DMS53 treated with DMSO at 0.1 percent for 48 hours (cell line): ENCODE measurements at regions not wholly inside any gene's neighbourhood (a gene's known extent, or its start where the extent isn't known, plus 50 kb on each side); places are given as distances from the start of the nearest gene placed in this dataset.
A peak's percentile ranks its signal among the peaks of the same experiment; 100 is the strongest.
"Not testable (repeated sequence)": the region's sequence is repeated elsewhere in the genome, so short reads cannot be mapped to it uniquely, and the experiment has no call there.

Experiments
- DNase-seq: peaks from one replicate; lab custom pipeline; 2025; ENCODE audit not compliant: unreplicated experiment; lab: John Stamatoyannopoulos, UW

- peak; percentile 51 for DNase-seq
Measured at GRCh38 chr12:5096241-5096924, 52.7 kb downstream of the KCNA5 start.

GRCh38 chr12:5097786-5098185 lies 54.1 kb downstream of the KCNA5 start:
- no peak for DNase-seq

- no peak for DNase-seq
Measured at GRCh38 chr12:5099136-5099535, 55.5 kb downstream of the KCNA5 start.

DNA sequence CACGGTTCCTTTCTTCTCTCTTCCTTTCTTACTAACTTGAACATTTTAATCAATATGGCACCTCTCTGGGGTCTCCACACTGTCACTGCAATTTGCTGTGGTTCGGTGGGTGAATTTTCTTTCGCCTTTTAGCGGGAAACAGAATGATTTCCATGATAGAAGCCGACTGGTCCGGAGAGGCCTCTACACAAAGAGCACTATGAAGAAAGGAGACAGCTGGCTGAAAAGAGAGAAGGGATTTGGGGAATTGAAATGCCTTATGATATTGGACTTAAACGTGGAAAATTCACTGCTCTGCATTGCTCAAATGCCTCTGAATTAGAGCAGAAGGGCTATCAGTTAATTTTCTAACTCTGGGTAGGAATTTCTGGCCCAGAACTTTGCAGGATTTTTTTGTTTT lies 55.9 kb downstream of the KCNA5 start:
- no peak for DNase-seq

- DNase-seq = no peak
Measured at GRCh38 chr12:5101686-5102085, 58.0 kb downstream of the KCNA5 start.

DNA sequence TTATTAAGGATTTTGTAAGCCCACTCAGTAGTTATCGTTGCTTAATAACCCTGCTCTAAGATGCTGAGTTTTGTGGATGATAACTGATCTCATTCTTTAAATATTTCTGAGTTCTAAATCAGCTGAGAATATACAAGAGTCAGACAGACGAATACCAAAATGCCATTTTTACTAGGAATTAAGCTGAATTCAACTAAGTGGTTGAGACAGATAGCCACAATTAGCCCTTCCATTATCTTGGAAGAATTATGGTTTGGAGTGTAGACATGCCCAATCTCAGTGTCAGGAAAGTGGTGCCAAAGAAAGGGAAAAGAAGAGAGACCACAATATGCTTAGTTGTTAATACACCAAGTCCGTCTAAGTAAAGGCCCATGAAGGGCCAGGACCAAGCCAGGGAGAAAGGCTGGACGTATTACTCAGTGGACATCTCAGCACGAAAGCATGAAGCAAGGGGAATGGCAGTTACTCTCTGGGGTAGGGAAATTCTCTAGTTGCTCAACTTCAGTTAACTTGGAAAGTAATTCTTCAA lies 58.6 kb downstream of the KCNA5 start:
- DNase-seq = no peak

DNA sequence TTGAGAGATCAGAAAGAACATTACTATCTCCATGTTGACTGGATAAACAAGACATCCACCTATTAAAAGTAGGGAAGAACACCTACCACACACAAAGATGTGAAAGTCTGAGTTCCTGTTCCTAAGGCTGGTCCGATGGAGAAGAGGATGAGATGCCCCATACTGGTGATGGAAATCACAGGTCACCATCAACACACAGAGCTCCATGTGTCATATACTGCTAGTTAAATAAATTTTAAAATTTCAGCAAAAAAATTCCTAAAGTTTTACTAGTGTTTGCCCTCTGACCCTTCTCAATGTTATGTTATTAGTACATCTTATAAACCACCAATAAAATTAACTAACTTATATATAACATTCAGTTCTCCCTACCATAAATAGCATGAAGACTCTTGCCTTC lies 59.1 kb downstream of the KCNA5 start:
- no peak for DNase-seq

- DNase-seq = no peak
Measured at GRCh38 chr12:5110345-5110744, 66.7 kb downstream of the KCNA5 start.

DNA sequence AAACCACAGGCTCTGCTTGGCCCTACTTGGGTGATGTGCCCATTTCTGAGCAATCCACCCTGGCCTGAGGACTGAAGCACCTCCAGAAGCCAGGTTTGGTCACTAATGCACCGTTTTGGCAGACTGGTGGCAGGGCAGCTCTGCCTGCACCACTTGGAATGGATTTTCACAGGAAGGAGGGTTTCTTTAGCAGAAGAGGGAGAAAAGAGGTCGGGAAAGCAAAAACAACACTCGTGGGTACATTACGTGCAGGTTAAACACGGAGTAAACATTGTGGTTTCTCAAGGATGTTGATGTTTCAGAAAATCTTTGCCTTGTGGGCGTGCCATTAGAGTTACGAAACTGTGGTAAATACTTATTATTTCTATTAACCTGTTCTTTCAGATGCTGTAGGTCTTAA lies 70.8 kb downstream of the KCNA5 start:
- DNase-seq = no peak

GRCh38 chr12:5121784-5122183 lies 78.1 kb downstream of the KCNA5 start:
- DNase-seq = not testable (repeated sequence)

DNA sequence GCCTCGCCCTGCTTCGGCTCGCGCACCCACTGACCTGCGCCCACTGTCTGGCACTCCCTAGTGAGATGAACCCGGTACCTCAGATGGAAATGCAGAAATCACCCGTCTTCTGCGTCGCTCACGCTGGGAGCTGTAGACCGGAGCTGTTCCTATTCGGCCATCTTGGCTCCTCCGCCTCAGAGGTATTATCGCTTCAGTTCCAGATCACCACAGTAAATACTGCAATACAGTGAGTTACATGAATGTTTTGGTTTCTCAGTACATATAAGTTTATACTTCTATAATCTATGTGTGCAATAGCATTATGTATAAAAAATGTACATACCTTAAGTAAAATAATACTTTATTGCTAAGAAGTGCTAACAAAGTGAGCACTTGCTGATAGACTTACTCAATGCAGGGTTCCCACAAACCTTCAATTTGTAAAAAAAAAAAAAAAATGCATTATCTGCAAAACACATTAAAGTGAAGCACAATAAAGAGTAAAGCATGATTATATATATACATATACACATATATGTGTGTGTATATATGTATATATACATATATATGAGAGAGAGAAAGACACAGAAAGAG lies 78.7 kb downstream of the KCNA5 start:
- peak; percentile 94 for DNase-seq

GRCh38 chr12:5123921-5124320 lies 80.2 kb downstream of the KCNA5 start:
- peak; percentile 45 for DNase-seq

GRCh38 chr12:5124401-5124800 lies 80.7 kb downstream of the KCNA5 start:
- DNase-seq = no peak

DNA sequence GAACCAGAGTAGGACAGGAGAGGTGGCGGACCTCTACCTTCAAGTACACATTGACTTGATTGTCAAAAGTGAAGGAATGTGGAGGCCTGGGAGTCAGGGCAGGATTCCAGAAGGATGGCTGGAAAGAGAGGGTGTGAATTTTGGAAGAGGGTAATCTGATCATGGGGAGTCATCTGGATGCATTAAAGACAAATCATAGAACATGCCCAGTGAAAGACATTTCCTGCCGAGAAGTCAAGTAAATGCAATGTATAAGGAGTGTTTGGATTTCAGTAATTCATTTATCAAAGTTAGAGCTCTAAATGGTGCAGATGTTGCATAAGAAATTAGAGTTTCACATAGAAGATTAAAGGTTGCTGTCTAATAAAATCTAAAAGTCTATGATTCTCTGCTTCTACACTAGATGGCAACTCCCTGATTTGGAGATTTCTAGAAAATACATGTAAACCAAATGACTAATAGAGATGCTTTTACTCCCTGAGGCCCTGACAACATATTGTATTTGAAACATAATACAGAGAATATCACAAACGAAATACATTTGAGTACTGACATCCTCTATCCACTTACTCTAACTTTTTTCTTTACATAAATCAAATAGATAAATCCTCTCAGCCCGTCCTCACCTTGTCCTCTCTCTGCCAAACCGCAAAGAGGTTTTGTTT lies 91.3 kb downstream of the KCNA5 start:
- no peak for DNase-seq

DNA sequence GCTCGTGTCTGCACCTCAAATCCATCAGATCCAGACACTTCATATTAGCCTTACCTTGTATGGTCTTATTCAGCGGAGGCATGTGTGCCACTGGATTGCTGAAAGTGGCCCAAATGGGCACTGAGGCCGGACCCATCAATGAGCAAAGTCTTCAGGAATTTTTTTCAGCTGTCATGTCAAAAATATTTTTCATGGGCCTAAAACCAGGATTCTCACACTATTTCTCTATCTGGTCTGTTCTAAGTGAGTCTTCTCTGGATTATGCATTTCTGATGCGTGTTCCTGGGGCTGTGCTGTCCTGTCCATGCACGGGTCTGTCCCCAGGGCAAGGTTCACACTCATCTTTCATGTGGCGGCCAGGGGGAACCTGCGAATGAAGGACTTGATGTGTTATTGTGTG lies 94.6 kb downstream of the KCNA5 start:
- no peak for DNase-seq

- DNase-seq = no peak
Measured at GRCh38 chr12:5138845-5139244, 95.2 kb downstream of the KCNA5 start.

DNA sequence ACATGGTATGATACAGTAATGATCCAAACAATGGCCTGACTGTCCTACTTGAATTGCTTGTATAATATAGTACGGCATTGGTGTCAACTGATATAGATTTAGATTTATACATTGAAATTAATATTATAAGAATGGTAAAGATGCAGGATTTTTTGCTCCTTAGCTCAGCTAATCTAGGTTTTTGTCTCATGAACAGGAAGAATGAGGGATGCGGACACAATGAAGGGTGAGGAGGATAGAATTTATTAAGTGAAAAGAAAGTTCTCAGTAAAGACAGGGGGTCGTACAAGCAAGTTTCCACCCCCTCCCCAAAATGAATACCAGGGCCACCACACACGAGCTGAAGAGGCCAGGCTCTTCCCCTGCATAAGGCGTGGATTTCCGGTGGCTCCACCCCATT lies 96.1 kb downstream of the KCNA5 start:
- DNase-seq = no peak

DNA sequence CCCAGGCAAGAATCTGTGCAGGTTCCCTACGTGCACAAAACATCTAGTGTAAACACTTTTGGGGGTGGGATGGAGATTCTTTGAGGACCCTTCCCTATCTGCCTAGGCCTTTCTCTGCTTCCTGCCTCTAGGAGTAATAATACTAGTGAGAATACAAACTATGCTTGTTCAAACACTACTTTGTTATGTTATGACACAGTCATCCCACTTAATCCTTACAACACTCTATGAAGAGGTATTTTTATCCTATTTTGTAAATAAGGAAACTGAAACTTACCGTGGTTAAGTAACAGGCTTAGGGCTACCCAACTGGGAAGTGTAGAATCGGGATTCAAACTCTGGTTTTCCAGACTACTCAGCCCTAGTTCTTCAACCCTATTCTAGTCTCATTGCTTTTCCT lies 96.5 kb downstream of the KCNA5 start:
- peak; percentile 67 for DNase-seq

DNA sequence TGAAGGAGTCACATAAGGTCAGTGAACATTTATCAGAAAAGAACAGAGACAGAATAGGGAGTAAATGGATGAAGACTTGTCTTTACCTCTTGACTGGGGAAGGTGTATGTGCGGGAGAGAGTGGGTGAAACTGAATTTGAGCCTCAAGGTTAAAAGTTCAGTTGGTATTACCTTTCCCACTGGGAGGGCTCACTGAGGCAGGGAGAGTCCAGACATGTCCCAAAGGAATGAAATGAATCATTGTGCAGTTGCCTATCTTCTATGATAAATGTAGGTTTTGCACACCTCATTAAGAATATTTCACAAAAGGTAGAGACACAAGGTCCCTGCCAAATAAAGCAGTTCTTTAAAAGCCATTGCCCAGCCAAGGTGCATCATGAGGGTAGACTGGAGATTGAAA lies 105.2 kb downstream of the KCNA5 start:
- DNase-seq = no peak

DNA sequence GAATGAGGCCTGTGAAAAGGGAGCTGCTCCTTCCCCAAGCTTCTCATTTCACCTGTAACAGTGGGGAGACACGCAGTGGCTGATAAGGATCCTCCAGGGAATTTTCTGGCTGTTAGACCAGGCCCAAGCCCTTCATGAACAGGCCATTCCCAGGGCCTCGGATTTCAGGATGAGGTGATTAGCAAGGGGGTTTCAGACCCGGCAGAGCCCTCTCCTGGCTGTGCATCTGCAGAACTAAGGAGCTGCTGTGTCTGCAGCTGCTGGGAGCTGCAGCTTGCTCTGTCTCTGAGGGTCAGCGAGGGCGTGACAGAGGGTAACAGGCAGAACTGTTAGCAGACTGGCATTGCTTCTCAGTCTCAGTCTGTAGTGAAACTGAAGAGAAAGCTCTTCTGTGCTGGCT lies 110.4 kb downstream of the KCNA5 start:
- no peak for DNase-seq

GRCh38 chr12:5155866-5156265 lies 112.2 kb downstream of the KCNA5 start:
- DNase-seq = no peak

DNA sequence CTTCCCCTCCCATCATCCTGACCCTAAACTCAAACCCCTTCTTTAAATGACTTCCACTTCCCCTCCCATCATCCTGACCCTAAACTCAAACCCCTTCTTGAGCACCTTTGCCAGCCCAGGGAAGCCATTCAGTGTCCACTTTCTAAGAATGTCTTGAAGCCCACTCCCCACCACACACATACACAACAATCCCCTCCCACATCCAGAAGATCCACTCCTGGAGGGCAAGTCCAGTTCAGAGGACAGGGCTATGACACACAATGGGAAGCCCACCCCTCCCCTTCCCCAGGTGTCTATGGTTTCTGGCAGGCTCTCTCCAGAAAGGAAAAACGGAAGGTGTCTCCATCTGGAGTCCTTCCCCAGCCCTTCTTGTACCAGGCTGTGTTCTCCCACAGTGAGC lies 117.1 kb downstream of the KCNA5 start:
- no peak for DNase-seq
